Stimulated activated naive CD4-positive, alpha-beta T cell treated with Interleukin-2 at 50 U/mL for 16 hours (primary cell): ENCODE measurements at regions not wholly inside any gene's neighbourhood (a gene's known extent, or its start where the extent isn't known, plus 50 kb on each side); places are given as distances from the start of the nearest gene placed in this dataset.
"Not testable (repeated sequence)": the region's sequence is repeated elsewhere in the genome, so short reads cannot be mapped to it uniquely, and the experiment has no call there.

ENCODE experiments used
- DNase-seq: peaks from one replicate; lab custom pipeline; 2025; lab: John Stamatoyannopoulos, UW

DNA sequence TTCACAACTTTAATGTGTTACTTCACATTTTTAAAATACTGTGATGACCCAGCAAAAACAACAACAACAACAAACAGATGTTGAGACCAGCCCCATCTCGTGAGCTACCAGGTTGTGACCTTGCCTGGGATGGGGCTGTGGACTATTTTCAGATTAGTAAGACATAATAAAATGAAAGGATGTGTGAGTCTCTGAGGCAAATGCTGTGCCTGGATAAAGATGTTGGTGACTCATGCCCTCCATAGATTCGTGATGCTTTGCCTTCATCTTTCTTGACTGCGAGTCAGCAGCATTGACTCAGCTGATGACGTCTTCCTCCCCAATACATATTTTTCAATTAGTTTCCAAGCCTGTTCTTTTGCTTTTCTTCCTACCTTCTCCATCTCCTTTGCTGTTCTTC is 453.0 kb upstream of the CFAP20DC start:
- peak; percentile 9 for DNase-seq

DNA sequence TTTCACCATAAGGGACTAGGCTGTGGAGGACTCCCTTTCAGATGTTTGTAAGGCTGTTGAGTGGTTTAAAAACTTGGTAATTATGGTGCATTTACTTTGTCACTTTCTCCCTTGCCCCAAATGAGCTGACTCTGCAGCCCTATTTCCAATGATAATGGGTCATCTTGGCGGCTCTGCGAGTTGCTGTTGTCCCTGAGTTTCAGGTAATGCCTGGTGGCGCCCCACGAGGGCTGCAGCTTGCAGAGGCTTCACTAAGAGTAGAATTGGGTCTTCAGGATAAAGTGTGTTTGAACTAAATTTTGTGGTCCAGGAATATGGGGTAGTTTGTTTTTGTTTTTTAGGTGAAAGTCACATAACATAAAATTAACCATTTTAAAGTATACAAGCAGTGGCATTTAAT is 450.1 kb upstream of the CFAP20DC start:
- DNase-seq = no peak

DNA sequence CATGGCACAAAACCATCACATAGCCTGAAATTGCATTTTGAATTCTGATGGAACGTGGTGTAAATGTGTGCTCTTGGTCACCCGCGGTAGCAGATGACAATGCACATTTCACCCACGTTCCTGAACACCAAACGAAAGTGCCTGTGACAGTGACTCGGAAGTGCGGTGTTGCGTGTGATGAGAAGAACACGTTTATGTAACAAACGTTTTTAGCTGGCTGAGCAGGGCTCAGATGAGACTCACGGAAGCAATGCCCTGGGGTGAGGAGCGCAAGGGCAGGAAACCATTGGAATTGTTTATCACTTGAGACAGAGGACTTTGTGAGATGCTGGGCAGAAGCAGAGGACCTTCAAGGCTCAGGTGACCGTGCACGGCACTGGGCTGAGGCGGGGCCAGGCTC is 449.2 kb upstream of the CFAP20DC start:
- DNase-seq = no peak

DNA sequence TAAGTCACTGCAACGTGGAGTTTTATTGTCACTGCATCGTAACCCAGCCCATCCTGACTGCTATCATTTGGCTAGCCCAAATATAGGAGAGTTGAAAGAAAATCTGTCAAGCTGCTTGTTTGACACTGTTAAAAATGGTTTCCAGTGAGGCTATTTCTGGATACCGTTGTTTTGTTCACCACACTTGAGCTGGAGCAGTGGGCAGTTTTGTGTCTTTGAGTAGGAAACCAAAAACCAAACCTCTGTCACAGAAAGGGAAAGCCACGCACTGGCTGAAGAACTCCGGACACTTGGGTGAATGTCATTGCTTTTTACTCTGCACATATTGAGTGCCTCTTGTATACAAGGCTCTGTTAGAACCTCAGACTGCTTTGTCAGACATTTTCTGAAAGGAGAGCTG is 446.4 kb upstream of the CFAP20DC start:
- no peak for DNase-seq

DNA sequence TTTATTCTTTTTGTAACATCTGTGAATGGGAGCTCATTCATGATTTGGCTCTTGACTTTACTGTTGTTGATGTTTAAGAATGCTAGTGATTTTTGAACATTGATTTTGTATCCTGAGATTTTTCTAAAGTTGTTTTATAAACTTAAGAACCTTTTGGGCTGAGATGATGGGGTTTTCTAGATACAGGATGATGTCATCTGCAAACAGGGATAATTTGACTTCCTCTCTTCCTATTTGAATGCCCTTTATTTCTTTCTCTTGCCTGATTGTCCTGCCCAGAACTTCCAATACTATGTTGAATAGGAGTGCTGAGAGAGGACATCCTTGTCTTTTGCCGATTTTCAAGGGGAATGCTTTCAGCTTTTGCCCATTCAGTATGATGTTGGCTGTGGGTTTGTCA is 445.1 kb upstream of the CFAP20DC start:
- not testable (repeated sequence) for DNase-seq

DNA sequence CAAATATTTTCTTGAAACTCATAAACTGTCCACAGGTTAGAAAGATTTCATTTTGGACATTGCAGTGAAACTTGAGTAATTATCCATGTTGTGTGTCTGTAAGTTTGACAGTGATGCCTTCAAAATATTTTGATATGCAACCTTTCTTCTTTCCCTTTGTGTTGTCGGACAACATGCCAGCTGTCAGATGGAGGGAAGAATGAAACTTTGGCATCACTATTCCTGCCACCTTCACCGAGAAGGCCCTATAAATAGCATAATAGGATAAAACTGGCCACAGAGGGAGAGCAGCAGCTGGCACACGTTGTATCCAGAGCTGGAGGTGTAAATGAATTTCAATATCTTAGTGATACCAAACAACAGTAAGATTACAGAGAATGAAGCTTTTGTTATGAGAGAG is 436.7 kb upstream of the CFAP20DC start:
- no peak for DNase-seq

DNA sequence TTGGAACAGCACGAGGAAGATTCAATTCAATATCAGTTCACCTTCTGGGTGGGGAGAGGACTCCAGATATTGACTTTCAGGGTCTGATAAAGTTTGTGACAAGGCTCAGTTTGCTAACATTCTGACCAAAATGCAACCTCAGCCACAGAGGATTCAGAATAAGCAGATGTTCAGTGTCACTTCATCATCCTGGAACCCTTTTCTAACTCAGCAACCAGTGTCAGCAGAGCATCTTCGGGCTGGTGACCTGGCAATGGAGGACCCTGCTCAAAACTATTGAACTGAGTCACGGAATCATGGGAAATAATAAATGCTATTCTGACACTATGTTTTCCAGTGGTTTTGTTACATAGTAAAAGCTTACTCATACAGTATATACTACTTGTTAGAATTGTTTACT is 433.4 kb upstream of the CFAP20DC start:
- no peak for DNase-seq

DNA sequence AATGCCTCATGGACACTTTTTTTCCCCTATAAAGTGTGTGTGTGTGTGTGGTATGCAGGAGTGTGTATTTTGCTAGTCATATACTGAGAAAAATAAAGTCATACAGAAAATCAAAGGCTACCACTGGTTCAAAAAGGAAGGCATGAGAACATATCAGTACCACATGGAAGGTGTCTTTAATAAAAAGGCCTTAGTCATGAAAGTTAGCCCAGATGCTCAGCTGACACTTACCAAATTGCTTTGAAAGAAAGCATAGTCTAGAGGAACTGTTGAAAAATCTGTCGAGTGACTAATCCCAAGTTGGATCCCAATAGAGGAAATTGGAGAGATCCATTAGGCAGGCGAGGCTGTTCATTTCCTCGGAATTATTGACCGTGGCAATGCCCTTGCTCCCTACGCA is 432.9 kb upstream of the CFAP20DC start:
- DNase-seq = no peak

DNA sequence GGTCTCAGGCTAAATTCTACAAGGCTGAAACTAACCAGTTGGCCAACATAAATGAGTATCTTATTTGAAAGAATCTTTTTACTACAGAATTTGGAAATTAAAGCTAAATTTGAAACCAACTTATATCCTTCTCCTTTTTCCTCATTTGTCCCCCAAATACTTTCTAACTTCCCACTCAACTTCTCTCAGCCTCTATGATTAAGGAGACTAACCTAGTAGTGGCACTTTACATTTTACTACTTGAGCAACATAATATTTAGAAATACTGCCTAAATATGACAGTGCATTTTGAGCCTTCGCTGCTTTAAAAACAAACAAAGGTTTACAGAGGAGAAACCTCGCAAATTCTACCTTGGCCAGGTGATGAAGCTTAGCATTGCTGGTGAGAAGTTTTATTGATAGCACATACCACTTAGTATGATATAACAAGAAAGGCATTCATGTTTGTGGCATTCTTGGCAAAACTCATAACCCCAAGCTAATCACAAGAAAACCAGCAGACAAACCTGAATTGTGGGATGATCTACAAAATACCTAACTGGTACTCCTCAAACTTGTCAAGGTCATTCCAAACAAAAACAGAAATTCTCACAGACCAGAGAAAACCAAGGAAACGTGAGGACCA is 432.1 kb upstream of the CFAP20DC start:
- no peak for DNase-seq

DNA sequence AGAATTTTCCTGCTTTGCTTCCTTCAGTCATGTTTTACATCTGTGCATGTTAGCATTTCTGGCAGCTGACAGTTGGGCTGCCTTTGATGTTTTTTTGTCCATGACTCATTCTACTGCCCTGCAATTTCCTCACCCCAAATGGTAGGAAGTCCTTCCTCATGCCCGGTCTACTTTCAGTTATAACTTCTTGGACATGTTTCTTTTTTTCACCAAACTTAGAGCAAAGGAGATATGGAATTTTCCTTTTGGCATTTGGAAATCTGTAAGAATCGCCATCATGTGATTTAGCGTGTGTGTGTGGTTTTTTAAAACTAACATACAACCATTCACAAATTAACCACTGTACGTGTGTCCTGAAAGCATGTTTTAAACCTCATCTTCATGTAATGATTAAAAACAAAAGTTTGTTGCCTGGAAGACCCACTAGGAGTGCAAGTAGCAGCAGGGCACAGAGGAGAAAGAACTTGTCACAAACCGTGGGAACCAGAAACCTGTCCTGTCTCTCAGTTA is 430.7 kb upstream of the CFAP20DC start:
- no peak for DNase-seq

DNA sequence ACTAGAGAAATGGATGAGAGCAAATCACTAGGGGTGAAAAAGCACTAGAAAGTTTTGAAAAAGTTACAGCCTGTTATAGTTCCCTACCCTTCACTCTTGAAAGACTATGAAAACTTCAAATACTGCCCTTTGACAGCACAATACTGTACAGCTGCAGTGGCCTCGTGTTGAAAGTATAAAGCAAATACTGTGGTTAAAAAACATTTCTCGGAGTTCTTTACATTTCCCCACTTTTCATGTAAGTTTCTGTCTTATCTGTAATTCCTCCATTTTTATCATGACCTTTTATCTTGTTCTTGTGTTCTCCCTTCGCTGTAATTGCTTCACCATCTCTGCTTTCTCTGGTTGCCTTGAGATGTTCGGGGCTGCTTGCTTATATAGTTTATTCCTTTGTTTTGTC is 423.8 kb upstream of the CFAP20DC start:
- no peak for DNase-seq

DNA sequence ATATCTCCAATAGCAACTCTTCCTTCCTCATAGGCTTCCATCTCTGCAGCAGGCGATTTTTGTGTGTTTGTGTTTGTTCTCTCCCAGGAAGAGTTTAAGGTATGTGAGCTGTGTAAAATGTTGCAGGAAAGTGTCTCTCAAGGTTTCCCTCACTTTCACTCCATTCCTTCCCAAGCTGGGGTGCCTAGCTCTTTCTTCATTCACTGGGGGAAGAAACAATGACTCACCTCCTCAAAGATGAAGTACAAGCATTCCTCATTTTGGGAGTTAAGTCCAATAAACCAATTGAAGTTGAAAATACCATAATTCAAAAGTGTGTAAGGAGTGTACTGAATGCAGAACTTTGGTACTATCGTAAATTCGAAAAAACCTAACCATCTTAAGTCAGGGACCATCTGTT is 422.7 kb upstream of the CFAP20DC start:
- no peak for DNase-seq

DNA sequence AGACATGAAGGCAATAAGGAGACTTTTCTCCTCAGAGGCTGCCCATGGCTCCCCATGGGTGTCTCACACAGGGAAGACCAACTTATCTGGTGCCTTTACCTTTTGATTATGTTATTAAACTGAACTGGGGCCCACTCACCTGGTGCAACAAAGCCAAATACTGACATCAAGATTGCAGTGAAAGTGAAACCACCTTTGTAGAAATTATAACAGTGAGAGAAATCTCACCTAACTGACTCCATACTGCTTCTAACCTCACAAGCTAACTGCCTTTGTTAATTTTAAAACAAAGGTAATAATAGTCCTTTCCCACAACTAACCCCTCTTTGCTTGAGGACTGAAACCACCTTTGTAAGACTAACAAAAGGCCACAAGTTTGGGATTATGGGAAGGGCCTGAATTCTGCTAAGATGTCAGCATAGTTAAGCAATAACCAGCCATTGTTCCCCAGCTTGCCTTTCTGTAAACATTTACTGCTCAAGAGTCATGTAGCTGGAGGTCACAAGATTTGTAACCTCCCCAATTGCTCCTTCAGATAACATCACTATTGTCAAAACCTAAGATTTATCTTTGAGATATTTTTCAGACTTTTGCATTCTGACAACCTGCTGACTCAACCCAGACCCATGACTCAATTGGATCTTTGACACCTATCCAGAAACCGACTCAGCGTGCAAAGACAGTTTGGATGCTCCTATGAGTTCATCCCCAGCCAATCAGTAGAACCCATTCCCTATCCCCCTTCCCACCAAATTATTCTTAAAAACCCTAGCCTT is 420.3 kb upstream of the CFAP20DC start:
- peak; percentile 14 for DNase-seq

DNA sequence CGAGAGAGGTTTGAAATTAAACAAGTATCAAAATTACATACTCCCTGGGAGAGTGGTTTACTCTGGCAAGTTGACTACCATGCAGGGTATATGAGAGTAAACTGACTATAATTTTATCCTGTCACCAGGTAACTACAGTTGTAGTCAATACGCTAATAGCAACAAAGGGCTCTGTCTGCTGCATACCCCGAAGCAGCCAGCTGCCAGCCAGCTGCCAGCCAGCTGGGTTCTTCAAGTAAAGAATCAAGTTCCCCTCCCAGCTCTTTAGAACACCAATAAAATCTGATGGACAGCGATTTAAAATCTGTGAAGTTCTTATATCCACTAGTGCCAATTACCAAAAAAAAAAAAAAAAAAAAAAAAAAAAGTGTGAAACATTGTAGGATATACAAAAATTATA is 417.7 kb upstream of the CFAP20DC start:
- no peak for DNase-seq

DNA sequence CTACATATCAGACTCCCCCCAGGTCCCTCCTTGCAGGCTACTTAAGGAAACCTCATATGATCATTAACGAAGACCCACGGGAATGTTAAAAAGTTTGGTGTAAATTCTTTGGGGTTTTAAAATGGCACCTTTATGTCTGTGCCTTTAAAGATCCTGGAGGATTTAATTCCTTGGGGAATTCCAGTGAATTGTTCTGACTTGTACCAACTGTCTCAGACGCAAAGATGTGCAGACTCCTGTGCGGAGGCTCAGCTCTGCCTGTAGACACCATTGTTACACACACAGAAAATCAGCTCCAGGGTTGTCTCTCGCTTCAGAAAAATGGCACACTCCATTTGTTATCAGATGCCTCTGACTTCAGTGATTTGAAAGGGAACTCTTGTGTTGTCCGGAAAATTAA is 414.4 kb upstream of the CFAP20DC start:
- no peak for DNase-seq

DNA sequence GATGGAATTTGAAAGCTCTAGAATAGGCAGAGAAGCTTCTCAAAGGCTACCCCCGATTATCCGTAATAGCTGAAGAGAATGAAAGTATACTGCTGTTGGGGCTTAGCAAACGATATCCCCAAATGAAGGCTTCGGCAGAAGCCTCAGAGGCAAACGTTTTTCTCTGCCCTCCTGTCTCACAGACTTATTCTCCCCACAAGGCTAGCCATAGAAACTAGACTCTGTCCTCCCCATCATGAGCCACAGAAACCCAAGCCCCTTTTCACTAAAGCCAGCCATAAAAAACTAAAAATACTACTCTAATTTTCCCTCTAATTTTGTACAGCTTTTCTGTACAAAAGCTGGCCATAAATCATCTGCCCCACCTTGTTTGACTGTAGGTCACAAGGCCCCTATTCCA is 413.4 kb upstream of the CFAP20DC start:
- no peak for DNase-seq

DNA sequence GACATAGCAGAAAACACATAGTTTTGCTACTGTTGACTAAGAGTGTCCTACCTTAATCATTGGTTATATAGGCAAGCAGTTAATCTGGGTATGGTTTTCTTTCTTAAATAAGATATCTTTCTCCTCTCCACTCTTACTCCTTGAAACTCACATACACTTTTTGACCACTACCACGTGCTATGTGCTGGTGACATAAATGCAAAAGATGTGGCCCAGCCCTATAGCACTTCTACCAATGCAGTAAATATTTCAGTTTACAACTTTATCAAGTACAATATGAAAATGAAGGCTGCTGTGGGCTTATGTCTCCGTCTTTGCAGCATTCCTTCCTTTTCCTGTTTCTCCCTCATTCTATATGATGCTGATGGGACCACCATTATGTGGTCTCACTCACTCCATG is 410.2 kb upstream of the CFAP20DC start:
- DNase-seq = no peak

DNA sequence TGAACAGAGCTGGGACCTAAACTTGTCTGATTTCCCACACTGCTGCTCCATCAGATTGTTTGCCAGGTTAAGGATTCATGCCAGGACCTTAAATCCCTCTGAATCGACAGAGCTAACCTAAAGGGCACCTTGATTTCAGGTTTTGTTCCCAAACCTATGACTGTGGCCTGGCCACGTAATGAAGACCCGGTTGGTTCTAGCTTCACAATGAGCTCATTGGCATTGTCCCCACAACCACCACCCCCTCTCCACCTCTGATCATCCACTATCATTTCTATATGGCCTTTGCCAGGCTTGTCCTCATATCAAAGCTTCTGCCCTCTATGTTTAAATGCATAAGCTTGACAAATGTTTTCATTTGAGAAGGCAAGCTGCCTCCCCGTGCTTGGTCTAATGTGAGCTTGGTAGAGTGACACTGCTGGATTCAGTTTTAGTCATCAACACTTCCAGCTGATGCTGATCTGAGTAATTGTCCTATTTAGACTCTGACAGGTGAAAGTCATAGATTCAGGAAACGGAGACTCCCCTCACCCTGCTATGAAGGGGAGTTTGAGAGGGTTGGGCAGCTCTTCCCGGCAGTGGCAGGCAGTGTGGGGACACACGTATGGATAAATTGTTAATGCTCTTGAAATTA is 407.1 kb upstream of the CFAP20DC start:
- no peak for DNase-seq

DNA sequence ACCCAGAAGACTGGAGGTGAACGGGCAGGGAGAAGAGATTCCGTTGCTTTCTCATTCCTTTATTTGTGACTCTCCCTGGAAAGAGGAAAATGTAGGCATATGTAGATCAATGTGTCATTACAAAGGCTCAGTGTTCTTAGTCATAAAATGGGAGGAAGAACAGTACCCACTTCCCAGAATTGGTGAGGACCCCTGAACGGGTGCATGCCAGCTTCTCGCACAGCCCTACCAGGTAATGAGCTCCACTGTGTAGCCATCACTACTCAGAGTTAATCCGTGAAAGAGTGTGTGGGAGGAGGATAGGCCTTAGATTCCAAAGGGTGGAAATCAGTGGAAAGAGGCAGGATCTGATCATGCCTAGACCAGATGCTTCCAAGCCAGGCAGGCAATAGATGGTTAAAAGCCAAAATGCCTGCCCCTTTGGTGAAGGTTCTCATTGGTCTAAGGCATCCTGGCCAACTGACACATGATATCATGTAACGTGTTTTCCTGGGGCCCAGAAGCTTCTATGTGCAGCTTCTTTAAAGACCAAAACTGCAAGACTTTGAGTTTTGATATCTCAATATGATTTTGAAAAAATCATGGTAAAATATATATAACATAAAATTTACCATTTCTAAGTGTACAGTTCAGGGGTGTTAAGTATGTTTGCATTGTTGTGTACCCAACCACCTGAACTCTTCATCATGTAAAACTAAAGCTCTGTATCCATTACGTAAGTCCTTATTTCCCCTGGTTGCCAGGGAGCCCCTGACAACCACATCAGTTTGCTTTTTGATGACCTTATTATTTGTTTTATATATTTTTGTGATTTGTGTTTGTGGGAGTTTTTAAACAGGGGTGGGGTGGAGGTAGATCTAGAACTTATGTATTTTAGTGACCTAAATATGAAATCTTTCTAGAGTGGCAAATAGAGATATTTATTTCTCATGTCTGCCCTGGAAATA is 402.2 kb upstream of the CFAP20DC start:
- no peak for DNase-seq

DNA sequence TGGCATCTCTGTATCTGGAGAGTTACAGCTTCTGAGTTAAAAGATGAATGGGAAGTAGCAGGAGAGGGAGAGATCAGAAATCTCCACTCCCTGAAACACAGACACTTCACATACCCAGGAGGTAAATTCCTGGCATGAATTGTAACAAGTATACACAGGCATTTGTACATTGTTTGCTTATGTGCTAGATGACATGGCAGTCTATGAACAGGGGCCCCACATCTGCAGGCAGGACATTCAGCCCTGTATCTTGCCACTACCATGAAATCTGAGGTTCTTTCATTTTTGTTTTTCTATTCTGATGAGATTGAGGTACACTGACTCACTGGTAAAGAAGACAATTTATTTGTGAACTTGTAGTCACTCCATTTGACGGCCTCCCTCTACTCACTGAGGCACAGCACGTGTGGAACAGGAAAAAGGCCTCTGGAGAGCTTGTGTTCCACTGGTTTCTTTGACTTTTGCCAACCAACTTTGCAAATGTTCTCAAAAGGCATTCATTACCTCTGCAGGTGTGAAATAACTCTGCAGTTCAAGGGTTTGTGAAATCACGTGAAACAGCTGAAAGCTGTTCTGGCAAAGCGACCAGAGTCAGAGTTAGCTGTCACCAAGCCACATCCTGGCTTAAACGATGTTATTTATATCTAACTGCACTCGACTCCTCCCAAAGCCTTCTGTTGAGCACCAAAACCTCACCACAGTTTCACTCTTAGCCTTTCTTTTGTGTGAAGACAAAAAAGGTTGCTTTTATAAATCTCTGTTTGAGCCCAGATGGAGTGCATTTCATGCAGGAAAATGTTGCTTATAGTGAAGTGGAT is 401.3 kb upstream of the CFAP20DC start:
- DNase-seq = peak; percentile 35

DNA sequence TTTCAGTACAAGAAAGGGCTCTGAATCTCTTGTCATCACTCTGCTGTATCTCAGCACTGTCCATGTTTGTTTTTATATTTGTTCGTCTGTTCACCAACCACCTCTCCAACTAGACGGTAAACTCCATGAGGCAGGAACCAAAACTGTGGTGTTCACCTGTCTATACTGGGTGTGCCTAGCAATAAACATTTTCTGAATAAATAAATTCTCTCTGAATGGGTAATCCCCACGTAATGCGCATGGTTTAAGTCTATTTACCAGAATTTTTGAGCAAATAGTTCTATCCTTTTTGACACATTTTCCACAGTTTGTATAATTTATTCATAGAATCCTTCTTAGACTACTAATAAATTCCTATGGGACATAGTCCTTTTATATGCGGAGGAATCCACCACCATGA is 400.6 kb upstream of the CFAP20DC start:
- no peak for DNase-seq
